ENCODE measurements at regions not wholly inside any gene's neighbourhood (a gene's known extent, or its start where the extent isn't known, plus 50 kb on each side); places are given as distances from the start of the nearest gene placed in this dataset.

DNA sequence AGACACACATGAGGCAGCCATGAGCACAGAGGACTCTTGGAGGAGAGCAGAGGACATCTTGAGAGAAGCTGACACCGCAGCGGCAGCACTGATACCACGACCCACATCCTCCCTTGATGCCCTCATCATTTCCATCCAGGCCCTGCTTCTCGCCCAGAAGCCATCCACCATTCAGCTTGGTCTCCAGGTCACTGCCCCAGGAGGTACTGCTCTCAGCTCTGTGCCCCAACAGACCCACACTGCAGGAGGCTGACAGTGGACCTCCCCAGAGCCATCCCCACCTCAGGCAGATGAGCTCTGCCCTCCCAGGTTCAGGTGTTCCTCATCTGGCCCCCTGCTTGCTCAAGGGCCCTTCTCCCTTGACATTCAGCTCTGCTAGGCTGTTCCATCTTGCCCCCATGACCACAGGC, 74.9 kb downstream of the ACKR3 start:
- Histone ChIP-seq H3K27me3 (replicated peaks in 1 of 4; ENCODE audit: control insufficient read depth in 3 of 4, extremely low read depth in 1 of 4, insufficient read depth in 3 of 4, low read length in 3 of 4) (no peaks in the 10 kb centered on the region), H2BK12ac (ENCODE audit: low read depth, low read length) (no peak overlapping the region; the same call in 1 of the 2 replicates), H2BK20ac (ENCODE audit: low read length) (no peak overlapping the region), H2BK120ac (replicated peaks; ENCODE audit: low read depth, low read length) (no peak overlapping the region), H2AFZ (ENCODE audit: low read length) (no peak overlapping the region), H3K4me3 (ENCODE audit: extremely low read depth in 1 of 4, insufficient read depth in 2 of 4, low read depth in 3 of 4, low read length in 4 of 4) (no peak overlapping the region), H3K79me1 (ENCODE audit: low read depth, low read length) (no peaks in the 10 kb centered on the region), H3K36me3 (ENCODE audit: control insufficient read depth in 2 of 4, insufficient read depth in 4 of 4, low read length in 3 of 4) (no peaks in the 10 kb centered on the region), H4K20me1 (replicated peaks in 1 of 2; ENCODE audit: control insufficient read depth in 1 of 2, insufficient read depth in 2 of 2, low read length in 2 of 2) (no peaks in the 10 kb centered on the region), H4K91ac (replicated peaks; ENCODE audit: insufficient read length, low read length) (no peak overlapping the region), H2AK5ac (ENCODE audit: low read depth, low read length) (no peak overlapping the region), H3K9ac (replicated peaks in 1 of 4; ENCODE audit: extremely low read depth in 1 of 4, low read depth in 3 of 4, low read length in 3 of 4) (no peak overlapping the region), H2BK5ac (ENCODE audit: low read depth, low read length) (no peak overlapping the region), H3K56ac (replicated peaks; ENCODE audit: insufficient read length, low read depth, low read length) (no peak overlapping the region), H3K9me3 (ENCODE audit: insufficient read depth in 2 of 2, low read depth in 1 of 2, low read length in 1 of 2) (no peaks in the 10 kb centered on the region), H3K4ac (replicated peaks; ENCODE audit: insufficient read length, low read depth, low read length) (no peak overlapping the region), H3K4me1 (replicated peaks in 1 of 4; ENCODE audit: control insufficient read depth in 3 of 4, insufficient read depth in 4 of 4, low read length in 3 of 4) (peaks cover 0 to 5% (median 0%) of the 10 kb centered on the region in 4 experiments; a peak in 2 of 7 replicates), H3K27ac (ENCODE audit: low read depth, low read length) (no peak overlapping the region), H3K14ac (ENCODE audit: insufficient read length) (no peak overlapping the region), H3K79me2 (ENCODE audit: control insufficient read depth in 1 of 2, insufficient read depth in 2 of 2, low read length in 2 of 2) (no peaks in the 10 kb centered on the region), H3K23me2 (ENCODE audit: low read depth, low read length) (no peaks in the 10 kb centered on the region), H3K18ac (ENCODE audit: extremely low read depth, low read length) (no peak overlapping the region), H4K5ac (ENCODE audit: insufficient read length, low read depth, low read length) (no peak overlapping the region), H3K23ac (ENCODE audit: insufficient read length) (no peak overlapping the region), H3K4me2 (ENCODE audit: insufficient read depth in 1 of 2, low read depth in 2 of 2, low read length in 2 of 2) (no peak overlapping the region), H2BK15ac (ENCODE audit: low read length) (peak overlapping the region; percentile 61; the same call in 1 of the 2 replicates), H4K8ac (ENCODE audit: extremely low read depth, insufficient read depth, low read length) (no peak overlapping the region; the same call in 1 of the 2 replicates)
- DNase-seq (ENCODE audit: low read depth in 1 of 2, low spot score in 2 of 2) (no peak), FAIRE-seq (no peak)
- CTCF ChIA-PET (ENCODE audit: partially characterized antibody), result interaction anchor here (0.9 to 1.0 kb wide), 3 partner anchors 9 to 301 kb away, joined by 3 to 4 read pairs (median 3); no protein-coding TSS in a partner anchor
- WGBS, 2 experiments (ENCODE audit: extremely low coverage in 1 of 2, insufficient coverage in 1 of 2, insufficient read length in 1 of 2, insufficient replicate concordance in 2 of 2, low coverage in 1 of 2, low lambda C conversion rate in 2 of 2, missing lambda C conversion rate in 1 of 2), result 79% methylated on average over 4 of the region's 4 CpGs; no CpG with 5 or more reads in 1 of the 2 experiments
- POLR2A ChIA-PET (ENCODE audit: partially characterized antibody), result no interaction called here
- TF ChIP-seq, protein P1, sequence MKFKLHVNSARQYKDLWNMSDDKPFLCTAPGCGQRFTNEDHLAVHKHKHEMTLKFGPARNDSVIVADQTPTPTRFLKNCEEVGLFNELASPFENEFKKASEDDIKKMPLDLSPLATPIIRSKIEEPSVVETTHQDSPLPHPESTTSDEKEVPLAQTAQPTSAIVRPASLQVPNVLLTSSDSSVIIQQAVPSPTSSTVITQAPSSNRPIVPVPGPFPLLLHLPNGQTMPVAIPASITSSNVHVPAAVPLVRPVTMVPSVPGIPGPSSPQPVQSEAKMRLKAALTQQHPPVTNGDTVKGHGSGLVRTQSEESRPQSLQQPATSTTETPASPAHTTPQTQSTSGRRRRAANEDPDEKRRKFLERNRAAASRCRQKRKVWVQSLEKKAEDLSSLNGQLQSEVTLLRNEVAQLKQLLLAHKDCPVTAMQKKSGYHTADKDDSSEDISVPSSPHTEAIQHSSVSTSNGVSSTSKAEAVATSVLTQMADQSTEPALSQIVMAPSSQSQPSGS (IDR thresholded peaks at IDR 0.05; ENCODE audit: low read length), result no peak
- TF ChIP-seq KDM5A (IDR thresholded peaks at IDR 0.05; ENCODE audit: low read length) (no peak), HDAC6 (IDR thresholded peaks at IDR 0.05; ENCODE audit: low read depth, low read length) (no peak), RNF2 (IDR thresholded peaks at IDR 0.05; ENCODE audit: borderline replicate concordance, low read depth, low read length, missing control alignments, poor library complexity, severe bottlenecking) (no peak), EZH2 (IDR thresholded peaks at IDR 0.05; ENCODE audit: low read depth, low read length, severe bottlenecking) (no peak), CTBP2 (IDR thresholded peaks at IDR 0.05; ENCODE audit: borderline replicate concordance, insufficient read depth, insufficient read length, low read length) (no peak), RFX5 (IDR thresholded peaks at IDR 0.05; ENCODE audit: borderline replicate concordance, low read depth, low read length) (no peak), PHF8 (conservative IDR thresholded peaks at IDR 0.05; ENCODE audit: low read depth, low read length) (no peak), ASH2L (IDR thresholded peaks at IDR 0.05; ENCODE audit: low read length) (no peak), TAF1 (IDR thresholded peaks at IDR 0.05; ENCODE audit: low read depth, low read length) (no peak), CBX8 (IDR thresholded peaks at IDR 0.05; ENCODE audit: borderline replicate concordance, low read depth, low read length) (no peak), YY1 (IDR thresholded peaks at IDR 0.05; ENCODE audit: low read depth, low read length) (no peak)

All from H1 (cell line).